GM11168 (cell line): ENCODE measurements at regions not wholly inside any gene's neighbourhood (a gene's known extent, or its start where the extent isn't known, plus 50 kb on each side); places are given as distances from the start of the nearest gene placed in this dataset.
"Not testable (repeated sequence)": the region's sequence is repeated elsewhere in the genome, so short reads cannot be mapped to it uniquely, and the experiment has no call there.

ENCODE experiments used
- in situ Hi-C: fragments of 300-500 bp; cut with MboI; formaldehyde crosslinking; loops from one replicate; pipeline ENCODE4 v1.12.0; 2022; ENCODE audit warnings: low sequenced_read_pairs; ENCODE audit not compliant: unreplicated experiment

DNA sequence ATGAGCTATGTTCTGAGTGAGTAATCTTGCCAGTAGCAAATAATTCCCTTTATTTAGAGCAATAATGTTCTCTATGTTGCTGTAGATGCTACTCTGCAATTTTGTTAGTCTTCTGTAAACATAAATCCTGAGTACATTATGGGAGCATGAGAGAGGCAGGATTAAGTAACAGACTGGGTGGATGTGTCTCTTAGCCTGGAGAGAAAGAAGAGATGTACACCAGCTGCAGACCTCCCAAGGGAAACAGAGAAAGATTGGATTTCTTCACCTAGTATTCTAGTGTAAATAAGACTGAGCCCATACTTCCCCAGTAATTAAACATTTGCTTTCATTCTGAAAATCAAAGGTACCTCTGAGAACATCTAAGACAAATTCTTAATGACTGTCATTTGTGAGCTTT, 564.0 kb downstream of the TRHDE start:
- in situ Hi-C loops, result no loop called here

DNA sequence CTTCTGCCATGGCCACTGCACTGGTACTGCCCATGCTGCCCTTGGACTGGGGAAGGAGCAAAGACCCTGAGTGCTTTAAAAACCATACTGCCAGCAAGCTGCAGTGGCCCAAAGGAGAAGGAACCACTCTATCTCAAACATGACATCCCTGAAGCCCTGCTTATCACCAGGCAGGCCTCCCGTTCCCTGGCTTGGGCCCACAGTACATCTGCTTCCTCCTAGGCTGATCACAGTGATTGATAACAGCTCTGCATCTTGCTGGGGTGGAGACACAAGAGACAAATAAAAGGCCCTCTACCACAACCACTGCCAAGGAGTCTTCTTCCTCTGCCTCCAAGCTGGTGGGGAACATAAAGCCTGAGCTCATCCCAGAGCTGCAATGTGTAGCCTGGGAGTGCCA, 567.5 kb downstream of the TRHDE start:
- in situ Hi-C loops, result no loop called here

DNA sequence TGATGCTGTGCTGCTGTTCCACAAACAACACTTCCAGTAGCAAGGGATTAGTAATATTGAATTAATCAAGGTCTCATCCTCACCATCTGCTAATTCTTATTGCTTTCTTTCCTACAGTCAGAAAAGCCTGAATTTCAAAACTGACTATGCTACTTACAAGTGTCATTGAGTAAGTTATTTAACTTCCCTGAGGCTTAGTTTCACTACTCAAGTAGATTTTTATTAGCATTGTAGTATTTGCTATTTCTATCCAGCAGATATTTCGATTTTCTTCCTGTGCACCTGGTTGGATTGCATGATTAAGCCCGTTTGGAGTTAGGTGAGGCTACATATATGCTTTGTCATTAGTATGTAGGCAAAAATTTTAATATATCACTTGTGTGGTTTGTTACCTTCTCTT, 591.5 kb downstream of the TRHDE start:
- in situ Hi-C loops, result no loop called here

DNA sequence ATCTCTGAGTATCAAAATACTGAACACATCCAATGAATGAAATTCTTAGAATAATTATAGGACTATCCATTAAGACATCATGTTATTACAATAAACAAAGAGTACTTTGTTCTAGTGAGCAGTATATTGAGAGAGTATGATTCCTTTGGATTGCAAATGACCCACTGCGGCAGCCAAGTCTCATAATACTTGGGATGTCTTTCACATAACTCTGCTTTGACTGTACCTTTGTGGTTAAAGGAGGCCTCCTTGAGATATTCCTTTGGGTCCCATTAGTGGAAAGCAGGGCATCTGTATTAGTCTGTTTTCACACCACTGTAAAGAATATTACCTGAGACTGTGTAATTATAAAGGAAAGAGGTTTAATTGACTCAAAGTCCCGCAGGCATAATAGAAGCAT, 593.8 kb downstream of the TRHDE start:
- in situ Hi-C loops, result no loop called here

DNA sequence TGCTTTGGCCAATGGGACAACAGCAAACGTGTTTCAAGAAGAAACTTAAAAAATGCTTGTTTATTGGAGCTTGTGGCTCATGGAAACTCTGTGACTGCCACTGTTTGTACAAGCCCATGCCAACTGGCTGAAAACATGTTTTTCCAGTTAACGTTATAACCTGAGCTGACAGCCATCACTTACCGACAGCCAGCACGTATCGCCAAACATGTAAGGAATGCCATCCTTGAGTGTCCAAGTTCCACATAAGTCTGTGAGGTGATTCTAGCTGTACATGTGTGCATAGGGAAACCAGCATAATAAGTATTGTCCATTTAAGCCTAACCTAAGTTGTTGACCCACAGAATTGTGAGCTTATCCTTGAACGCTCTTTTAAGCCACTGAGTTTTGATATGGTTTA, 596.9 kb downstream of the TRHDE start:
- in situ Hi-C loops, result no loop called here

DNA sequence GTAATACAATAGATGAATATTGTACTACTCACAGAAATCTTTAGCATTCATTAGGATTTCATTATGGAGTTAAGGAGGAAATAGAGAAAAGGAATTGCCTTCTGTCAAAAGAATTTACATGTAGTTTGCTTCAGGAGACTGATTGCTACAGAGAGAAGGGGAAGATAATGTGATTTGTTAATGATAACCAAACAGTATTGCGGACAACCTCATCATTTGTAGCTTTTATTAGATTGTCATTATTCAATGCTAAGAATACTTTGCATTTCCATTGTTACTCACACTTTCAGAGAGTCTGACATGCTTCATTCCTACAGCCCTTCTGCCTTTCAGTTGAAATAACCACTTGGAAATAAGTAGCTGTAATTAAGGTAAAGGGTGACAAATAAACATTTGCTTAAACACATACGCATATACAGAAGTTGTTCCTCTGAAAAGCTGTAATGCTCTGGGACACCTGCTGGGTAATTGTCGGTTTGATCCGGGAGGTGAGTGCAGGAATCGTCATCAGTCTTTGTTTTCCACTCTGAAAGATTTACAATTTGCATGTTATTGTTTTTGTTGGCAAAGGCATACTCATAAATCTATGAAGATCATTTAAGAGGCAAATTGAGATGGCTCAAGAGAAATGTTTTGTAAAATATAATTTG, 600.2 kb downstream of the TRHDE start:
- in situ Hi-C loops, result no loop called here

DNA sequence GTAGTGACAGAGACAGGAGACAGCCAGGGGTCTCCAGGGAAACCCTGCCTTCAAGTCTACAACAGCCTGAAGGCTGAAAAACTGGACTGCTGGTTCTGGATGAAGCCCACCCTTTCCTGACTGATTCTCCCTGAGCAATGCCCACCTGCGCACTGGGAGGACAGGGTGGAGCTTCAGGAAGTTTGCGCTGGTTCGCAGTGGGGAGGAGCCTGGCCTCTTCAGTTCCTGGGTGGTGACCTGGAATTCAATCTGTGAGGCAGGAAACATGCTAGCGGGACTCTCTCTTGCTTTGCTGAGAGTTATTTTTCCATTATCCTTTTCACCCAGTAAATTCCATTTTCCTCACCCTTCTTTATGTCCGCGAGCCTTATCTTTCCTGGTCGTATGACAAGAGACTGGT, 600.8 kb downstream of the TRHDE start:
- in situ Hi-C loops, result no loop called here

DNA sequence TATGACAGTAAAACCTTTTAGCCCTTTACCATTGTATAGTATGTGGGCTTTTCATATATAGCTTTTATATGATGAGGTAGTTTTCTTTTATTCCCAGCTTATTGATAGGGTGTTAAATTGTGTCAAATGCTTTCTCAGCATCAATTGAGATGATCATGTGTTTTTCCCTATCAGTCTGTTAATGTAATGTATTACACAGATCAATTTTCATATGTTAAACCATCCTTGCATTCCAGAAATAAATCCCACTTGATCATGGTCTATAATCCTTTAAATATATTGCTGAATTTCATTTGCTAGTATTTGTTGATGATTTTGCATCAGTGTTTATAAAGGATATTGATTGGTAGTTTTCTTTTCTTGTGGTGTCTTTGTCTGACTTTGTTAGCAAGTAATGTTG, 603.9 kb downstream of the TRHDE start:
- in situ Hi-C loops, result no loop called here

DNA sequence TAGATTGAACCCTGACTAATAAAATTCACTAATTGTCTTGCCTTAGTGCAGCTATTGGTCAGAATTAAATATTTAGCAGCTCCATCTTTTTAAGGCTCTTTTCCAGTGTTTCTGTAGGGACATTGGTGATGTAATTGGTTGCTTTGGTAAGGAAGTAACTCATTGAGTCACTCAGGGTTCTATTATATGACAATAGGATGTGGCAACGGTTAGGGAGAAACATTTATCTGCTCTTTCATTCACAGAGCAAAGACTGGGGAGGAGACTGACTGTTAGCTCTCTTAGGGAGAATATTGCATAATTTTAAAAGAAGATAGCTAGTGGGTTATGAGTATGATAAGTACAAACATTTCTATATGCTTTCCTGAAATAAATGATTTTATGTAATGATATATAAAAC, 616.5 kb downstream of the TRHDE start:
- in situ Hi-C loops, result no loop called here

DNA sequence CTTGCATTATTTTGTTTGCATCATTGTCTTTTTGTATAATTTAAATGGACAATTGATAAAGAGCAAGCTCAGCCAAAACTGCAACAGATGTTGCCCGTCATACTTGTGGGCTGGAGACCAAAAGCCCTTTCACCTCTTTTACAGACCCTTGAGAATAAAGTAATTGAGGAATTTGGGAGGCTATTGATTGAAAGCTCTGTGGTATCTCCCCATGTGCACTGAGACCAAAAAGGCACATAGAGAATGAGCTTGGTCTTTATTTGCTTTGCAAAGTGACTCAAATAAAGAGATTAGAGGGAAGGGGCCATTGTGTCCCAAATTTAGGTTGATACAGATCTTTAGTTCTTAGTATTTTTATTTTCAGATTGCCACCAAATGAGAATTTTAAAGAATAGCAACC, 617.6 kb downstream of the TRHDE start:
- in situ Hi-C loops, result no loop called here

DNA sequence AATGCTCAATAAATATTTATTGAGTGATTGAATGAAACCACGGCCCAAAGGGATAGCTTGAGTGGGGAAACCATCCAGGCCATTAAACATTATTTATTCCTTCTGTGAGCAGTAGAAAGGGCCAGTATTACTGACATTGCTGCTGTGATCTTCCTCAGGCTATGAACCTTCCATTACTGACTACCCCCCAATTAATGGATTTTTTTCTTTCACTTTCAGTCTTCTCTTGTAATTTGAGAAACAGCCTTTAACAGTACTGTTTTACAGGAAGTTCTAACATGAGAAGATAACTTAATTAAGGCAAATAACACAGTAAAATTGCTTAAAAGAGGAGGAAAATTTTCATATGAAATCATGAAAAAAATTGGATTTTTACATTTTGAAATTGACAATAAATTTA, 629.5 kb downstream of the TRHDE start:
- in situ Hi-C loops, result no loop called here

DNA sequence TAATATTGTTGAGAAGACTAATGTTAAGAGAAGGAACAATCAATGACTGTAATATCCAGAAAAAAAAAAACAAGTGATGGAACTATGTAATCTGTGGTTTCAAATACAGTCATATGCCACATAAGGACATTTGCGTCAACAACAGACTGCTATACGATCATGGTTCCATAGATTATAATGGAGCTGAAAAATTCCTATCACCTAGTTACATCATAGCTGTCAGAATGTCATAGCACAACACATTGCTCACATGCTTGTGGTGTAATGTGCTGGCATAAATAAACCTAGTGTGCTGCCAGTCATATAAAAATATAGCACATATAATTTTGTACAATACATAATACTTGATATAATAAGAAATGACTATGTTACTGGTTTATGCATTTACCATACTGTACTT, 653.5 kb downstream of the TRHDE start:
- in situ Hi-C loops, result no loop called here

DNA sequence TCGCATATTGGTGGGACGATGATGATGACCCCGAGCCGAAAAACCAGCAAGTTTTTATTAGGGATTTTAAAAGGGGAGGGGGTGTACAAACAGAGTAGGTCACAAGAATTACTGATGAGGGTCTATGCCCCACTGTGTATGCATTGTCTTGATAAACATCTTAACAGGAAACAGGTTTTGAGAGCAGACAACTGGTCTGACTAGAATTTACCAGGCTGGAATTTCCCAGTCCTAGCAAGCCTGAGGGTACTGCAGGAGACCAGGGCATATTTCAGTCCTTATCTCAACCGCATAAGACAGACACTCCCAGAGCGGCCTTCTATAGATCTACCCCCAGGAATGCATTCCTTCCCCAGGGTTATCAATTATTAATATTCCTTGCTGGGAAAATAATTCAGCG, 659.7 kb downstream of the TRHDE start:
- in situ Hi-C loops, result not testable (repeated sequence)

DNA sequence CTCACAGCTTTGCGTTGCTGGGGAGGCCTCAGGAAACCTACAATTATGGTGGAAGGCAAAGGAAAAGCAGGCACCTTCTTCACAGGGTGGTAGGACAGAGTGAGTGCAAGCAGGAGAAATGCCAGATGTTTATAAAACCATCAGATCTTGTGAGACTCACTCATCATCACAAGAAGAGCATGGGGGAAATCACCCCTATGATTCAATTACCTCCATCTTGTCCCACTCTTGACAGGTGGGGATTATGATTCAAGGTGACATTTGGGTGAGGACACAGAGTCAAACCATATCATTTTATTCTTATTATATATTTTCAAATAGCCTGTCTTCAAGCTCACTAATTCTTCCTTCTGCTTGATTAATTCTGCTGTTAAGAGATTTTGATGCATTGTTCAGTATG, 665.3 kb downstream of the TRHDE start:
- in situ Hi-C loops, result no loop called here

DNA sequence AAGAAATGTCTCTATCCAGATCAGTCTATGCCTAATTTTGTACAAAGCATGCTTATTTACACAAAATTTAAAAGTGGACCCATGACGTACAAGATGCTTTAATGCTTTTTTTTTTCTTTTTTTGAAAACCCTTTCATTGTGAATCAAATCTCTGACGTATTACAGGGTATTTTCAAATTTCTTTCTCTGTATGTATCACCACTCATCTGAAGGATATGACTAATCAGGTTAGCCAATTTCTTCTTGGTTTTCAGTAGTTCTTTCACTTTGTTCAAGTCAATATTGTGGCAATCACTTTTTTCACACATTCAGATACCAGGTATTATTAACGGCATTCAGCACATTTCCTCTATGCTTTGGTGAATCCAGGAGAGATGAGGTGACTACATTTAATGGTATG, 685.3 kb downstream of the TRHDE start:
- in situ Hi-C loops, result no loop called here

DNA sequence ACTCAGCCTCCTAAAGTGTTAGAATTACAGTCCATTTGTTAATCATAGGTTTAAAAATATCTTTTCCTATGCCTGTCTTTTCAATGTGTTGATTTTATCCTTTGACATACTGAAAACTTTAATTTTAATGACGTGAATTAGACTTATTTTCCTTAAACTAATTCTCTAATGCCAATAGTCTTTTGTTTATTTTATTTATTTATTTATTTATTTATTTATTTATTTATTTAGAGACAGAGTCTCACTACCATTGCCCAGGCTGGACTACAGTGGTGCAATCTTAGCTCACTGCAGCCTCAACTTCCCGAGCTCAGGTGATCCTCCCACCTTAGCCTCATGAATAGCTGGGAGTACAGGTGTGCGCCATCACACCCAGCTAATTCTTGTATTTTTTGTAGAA, 694.5 kb downstream of the TRHDE start:
- in situ Hi-C loops, result no loop called here

DNA sequence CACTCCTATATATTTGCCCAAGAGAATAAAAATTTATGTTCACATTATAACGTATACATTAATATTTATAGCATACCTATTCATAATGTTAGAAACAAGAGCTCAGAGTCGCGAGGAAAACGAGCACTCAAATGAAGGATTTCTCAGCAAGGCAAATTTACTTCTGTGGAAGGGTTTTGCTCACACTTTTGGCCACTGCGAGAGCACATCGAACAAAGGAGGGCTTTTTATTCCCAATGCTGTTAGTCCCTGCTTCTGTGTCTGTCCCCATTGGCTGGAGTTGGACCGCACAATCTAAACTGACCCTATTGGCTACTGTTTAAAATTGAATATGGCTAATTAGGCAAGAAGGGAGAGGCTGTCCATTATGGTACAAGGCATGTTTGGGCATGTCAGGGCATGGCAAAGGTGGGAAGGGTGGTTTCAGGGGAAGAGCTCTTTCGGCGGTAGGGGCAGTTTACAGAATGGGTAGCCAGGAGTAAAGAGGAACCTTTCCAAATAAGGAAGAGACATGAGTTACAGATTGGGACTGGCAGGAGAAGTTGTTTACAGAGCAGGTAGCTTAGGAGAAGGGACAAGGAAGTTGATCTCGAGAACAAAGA, 702.9 kb downstream of the TRHDE start:
- in situ Hi-C loops, result no loop called here

DNA sequence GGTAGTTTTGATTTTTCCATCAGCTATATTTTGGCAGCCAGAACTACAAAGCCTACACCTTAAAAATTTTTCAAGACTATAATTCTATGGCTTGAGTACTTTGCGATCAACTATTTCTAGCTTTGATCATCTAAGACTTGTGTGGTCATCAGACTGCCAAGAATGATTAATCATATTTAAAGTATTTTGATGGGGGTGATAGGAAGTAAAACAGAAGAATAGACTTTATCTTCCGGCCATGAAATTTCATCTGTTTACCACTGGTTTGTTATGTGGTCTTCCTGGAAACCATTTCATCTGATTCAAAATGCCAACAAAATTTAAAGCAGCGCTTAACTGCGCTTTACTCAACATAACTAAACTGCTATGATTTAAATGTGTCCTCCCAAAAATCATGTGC, 706.8 kb downstream of the TRHDE start:
- in situ Hi-C loops, result no loop called here

DNA sequence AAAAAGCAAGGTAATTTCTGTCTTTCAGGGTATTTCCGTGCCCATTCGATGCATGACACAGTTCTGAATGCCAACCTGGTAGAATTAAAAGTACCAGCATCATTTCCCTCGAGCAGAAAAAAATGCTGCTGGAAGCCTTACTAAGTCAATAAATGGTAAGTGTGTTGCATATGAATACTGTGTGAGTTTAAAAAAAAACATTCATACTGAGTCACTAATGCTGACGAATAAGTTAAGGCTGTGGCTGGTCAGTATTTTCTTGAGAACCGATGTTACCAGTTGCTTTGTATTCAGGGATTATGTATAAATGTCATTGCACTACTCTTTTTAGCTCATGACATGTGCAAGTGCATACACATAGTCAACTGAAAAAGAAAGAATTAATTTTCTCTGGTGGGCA, 710.2 kb downstream of the TRHDE start:
- in situ Hi-C loops, result no loop called here

DNA sequence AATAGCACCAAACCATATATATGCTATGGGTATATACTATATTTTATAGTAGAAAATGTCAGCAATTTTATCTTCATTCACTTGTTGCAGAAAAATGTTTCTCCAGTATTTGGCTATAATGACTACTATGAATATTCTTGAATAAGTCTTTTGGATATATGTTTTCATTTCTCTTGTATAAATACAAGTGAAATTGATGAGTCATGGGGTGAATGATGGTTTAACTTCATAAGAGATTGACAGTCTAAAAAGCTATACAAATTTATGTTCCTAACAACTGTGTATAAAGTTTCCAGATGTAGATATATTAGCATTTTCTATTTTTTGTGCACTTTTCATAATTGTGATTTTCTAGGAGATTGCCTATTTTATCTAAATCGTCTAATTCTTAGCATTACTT, 714.8 kb downstream of the TRHDE start:
- in situ Hi-C loops, result no loop called here

DNA sequence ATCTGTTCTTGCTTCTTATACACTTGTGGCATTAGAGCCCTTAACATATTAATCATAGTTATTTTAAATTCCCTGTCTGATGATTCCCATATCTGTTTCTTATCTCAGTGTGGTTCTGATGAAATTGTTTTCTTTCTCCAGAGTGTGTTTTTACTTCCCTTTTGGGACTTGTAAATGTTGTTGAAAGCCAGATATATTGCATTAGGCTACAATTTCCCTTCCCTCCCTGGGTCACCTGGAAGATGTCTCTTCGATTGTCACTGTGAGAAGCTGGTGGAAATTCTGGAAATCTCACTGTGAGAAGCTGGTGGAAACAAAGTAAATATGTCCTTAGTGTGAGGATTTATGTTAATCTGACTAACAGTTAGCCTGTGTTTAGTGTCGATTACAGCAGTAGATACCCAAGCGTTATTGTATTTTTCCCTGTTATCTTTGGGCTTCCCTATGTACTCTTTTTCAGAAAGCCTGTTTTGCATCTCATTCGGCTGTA, 717.3 kb downstream of the TRHDE start:
- in situ Hi-C loops, result no loop called here

DNA sequence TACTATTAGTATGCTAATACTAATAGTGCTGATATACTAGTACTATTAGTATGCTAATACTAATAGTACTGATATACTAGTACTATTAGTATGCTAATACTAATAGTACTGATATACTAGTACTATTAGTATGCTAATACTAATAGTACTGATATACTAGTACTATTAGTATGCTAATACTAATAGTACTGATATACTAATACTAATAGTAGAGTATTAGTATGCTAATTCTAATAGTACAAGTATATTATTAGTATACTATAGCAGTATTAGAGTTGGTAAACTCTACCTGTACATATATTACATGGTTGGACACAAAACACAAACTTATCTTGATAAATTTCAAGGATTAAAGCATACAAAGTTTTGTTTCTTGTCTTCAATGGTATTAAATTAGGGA, 722.9 kb downstream of the TRHDE start:
- in situ Hi-C loops, result not testable (repeated sequence)
